HCT116 (cell line): ENCODE measurements at regions not wholly inside any gene's neighbourhood (a gene's known extent, or its start where the extent isn't known, plus 50 kb on each side); places are given as distances from the start of the nearest gene placed in this dataset.

ENCODE experiments used
- ATAC-seq: fragments of 200-7000 bp; cut with Tn5 transposase; 2 replicates; pipeline ENCODE4 v1.9.1; 2020; ENCODE audit warnings: mild to moderate bottlenecking, moderate library complexity
- BruUV-seq: library from RNA; stranded (reverse); fragments of 400-500 nt; replicated peaks from 2 replicates; lab custom pipeline; 2021; lab: Mats Ljungman, UMichigan
- CTCF ChIA-PET: fragments of 300-600 bp; sonication (Branson Sonifier 250); formaldehyde crosslinking; loops from one replicate; lab custom pipeline; 2021; ENCODE audit warnings: antibody characterized with exemption; lab: Charles Lee
- POLR2A ChIA-PET: fragments of 300-600, 350-600 bp; sonication (Branson Sonifier 250); formaldehyde crosslinking; loops from one replicate; lab custom pipeline; 2021; ENCODE audit warnings: antibody characterized with exemption; lab: Charles Lee
- RAD21 ChIA-PET, 2 experiments: fragments of 300-600 bp; sonication (Branson Sonifier 250); formaldehyde crosslinking; loops; one replicate each; lab custom pipeline; 2023; ENCODE audit warnings: low total read pairs in 2 of 2; ENCODE audit not compliant: uncharacterized antibody in 2 of 2, unreplicated experiment in 2 of 2, low non-redundant PET in 1 of 2; lab: Charles Lee
- DNase-seq: peaks from one replicate; pipeline ENCODE4 v3.0.0-alpha.2; 2010; ENCODE audit warnings: low read depth, low spot score
- H2AFZ ChIP-seq: fragments of 200-600 bp; shearing (Covaris generic), sonication (generic); 2 replicates; pipeline ENCODE4 v1.6.1; 2017; ENCODE audit warnings: low read depth, mixed run types, mixed read lengths, antibody characterized with exemption, low read length; ENCODE audit not compliant: poor library complexity, severe bottlenecking
- H3K27ac ChIP-seq: 2 replicates; pipeline ENCODE4 v1.5.1; 2012; ENCODE audit warnings: low read depth, low read length
- H3K27me3 ChIP-seq: fragments of 200-600 bp; sonication (generic); 2 replicates; pipeline ENCODE4 v1.6.1; 2016; ENCODE audit warnings: mixed run types, low read length, mixed read lengths; ENCODE audit not compliant: insufficient read depth
- H3K36me3 ChIP-seq, 2 experiments: fragments of 200-500 bp in 1 of 2; fragments of 200-600 bp in 1 of 2; sonication (Bioruptor generic) in 1 of 2; sonication (generic) in 1 of 2; 2 replicates each; pipeline versions ENCODE4 v1.5.1 to v1.6.1; 2014 to 2016; ENCODE audit warnings: low read length in 2 of 2, inconsistent platforms in 1 of 2, mixed read lengths in 1 of 2, mixed run types in 1 of 2; ENCODE audit not compliant: insufficient read depth in 2 of 2, control insufficient read depth in 1 of 2
- H3K4me1 ChIP-seq, 2 experiments: fragments of 200-600 bp in 1 of 2; sonication (generic) in 1 of 2; 2 replicates each; pipeline versions ENCODE4 v1.5.1 to v1.6.1; 2012 to 2017; ENCODE audit warnings: low read length in 2 of 2, inconsistent platforms in 1 of 2, mild to moderate bottlenecking in 1 of 2, mixed read lengths in 1 of 2, mixed run types in 1 of 2, moderate library complexity in 1 of 2; ENCODE audit not compliant: insufficient read depth in 2 of 2, control insufficient read depth in 1 of 2
- H3K4me2 ChIP-seq: fragments of 200-600 bp; sonication (generic); 2 replicates; pipeline ENCODE4 v1.6.1; 2017; ENCODE audit warnings: mixed run types, low read length, mixed read lengths
- H3K4me3 ChIP-seq, 2 experiments: fragments of 200-600 bp in 1 of 2; sonication (generic) in 1 of 2; replicated peaks in 1 of 2; 2 replicates each; pipeline ENCODE4 v1.5.1; 2011 to 2016; ENCODE audit warnings: low read length in 2 of 2, control low read depth in 1 of 2, low read depth in 1 of 2, mild to moderate bottlenecking in 1 of 2, mixed read lengths in 1 of 2, mixed run types in 1 of 2
- H3K79me2 ChIP-seq: fragments of 200-600 bp; sonication (generic); 2 replicates; pipeline ENCODE4 v1.6.1; 2017; ENCODE audit warnings: mild to moderate bottlenecking, mixed run types, low read length, moderate library complexity, mixed read lengths; ENCODE audit not compliant: insufficient read depth
- H3K9ac ChIP-seq: fragments of 200-600 bp; sonication (generic); 2 replicates; pipeline ENCODE4 v1.6.1; 2016; ENCODE audit warnings: low read length, mixed read lengths
- H3K9me2 ChIP-seq: fragments of 200-600 bp; sonication (generic), shearing (Covaris generic); 2 replicates; pipeline ENCODE4 v1.6.1; 2017; ENCODE audit warnings: mixed run types, mild to moderate bottlenecking, moderate library complexity; ENCODE audit not compliant: insufficient read depth
- H3K9me3 ChIP-seq, 2 experiments: fragments of 200-500 bp in 1 of 2; fragments of 200-600 bp in 1 of 2; sonication (Bioruptor generic) in 1 of 2; sonication (generic) in 1 of 2; 2 replicates each; pipeline ENCODE4 v1.6.1; 2014 to 2017; ENCODE audit warnings: low read length in 2 of 2, mixed read lengths in 2 of 2, inconsistent platforms in 1 of 2, low read depth in 1 of 2, mild to moderate bottlenecking in 1 of 2, mixed run types in 1 of 2, moderate library complexity in 1 of 2; ENCODE audit not compliant: control insufficient read depth in 1 of 2, insufficient read depth in 1 of 2
- H4K20me1 ChIP-seq: fragments of 200-600 bp; sonication (generic), shearing (Covaris generic); 2 replicates; pipeline ENCODE4 v1.6.1; 2017; ENCODE audit warnings: mixed run types, mild to moderate bottlenecking, moderate library complexity; ENCODE audit not compliant: insufficient read depth
- ATF3 ChIP-seq: IDR thresholded peaks from 2 replicates; pipeline ENCODE4 v1.6.1; 2012
- CBX3 ChIP-seq: IDR thresholded peaks from 2 replicates; pipeline ENCODE4 v1.6.1; 2012; ENCODE audit warnings: low read depth
- FOSL1 ChIP-seq: IDR thresholded peaks from 2 replicates; pipeline ENCODE4 v1.6.1; 2012; ENCODE audit warnings: low read depth
- POLR2AphosphoS5 ChIP-seq: IDR thresholded peaks from 2 replicates; pipeline ENCODE4 v1.6.1; 2011; ENCODE audit warnings: mild to moderate bottlenecking, low read depth, low read length, moderate library complexity
- SIN3A ChIP-seq: IDR thresholded peaks from 2 replicates; pipeline ENCODE4 v1.6.1; 2012; ENCODE audit warnings: low read depth
- SP1 ChIP-seq: IDR thresholded peaks from 2 replicates; pipeline ENCODE4 v1.6.1; 2012; ENCODE audit warnings: low read depth
- SRF ChIP-seq: IDR thresholded peaks from 2 replicates; pipeline ENCODE4 v1.6.1; 2012; ENCODE audit warnings: low read depth
- TCF7L2 ChIP-seq: IDR thresholded peaks from 2 replicates; pipeline ENCODE4 v1.7.0; 2011; ENCODE audit warnings: borderline replicate concordance, inconsistent platforms; ENCODE audit not compliant: insufficient read depth, insufficient read length; ENCODE audit errors: extremely low read depth
- YY1 ChIP-seq: IDR thresholded peaks from 2 replicates; pipeline ENCODE4 v1.6.1; 2011; ENCODE audit warnings: low read length, low read depth, moderate library complexity, mild to moderate bottlenecking; ENCODE audit not compliant: insufficient replicate concordance; ENCODE audit errors: extremely low read depth
- ZFX ChIP-seq: fragments of 450-650 bp; IDR thresholded peaks from 2 replicates; pipeline ENCODE4 v1.6.1; 2017
- intact Hi-C: fragments of 100-400 bp; cut with micrococcal nuclease; formaldehyde crosslinking; loops from 2 replicates; pipeline ENCODE4 v1.10.0; 2022
- TF ChIP-seq, protein P1 (sequence below), 3 experiments: fragments of 200-600 bp in 1 of 3; sonication (generic) in 1 of 3; IDR thresholded peaks in 2 of 3; conservative IDR thresholded peaks in 1 of 3; 2 replicates each; pipeline ENCODE4 v1.5.1; 2012 to 2017; ENCODE audit warnings: low read depth in 2 of 3, low read length in 2 of 3, antibody characterized with exemption in 1 of 3, borderline replicate concordance in 1 of 3, control low read depth in 1 of 3, mild to moderate bottlenecking in 1 of 3, mixed read lengths in 1 of 3, mixed run types in 1 of 3, moderate library complexity in 1 of 3; ENCODE audit not compliant: insufficient read depth in 1 of 3

DNA sequence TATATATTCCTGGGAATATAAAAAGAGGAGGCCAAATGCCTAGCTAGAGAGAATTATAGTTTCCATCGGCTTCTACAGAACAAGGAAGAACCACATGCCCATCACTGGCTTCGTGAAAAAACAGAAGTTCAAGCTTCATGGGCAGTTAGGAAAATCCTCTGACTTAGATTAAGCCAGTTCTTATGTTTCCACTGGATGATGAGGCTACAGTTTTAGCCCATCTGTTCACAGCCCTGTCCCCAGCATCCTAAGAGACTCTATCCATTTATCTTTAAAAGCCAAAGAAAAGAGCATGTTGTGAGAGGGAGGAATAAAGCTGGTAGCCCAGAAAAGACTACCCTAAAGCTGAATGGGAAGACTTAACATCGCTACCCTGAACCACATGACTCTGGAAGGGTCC is 285.5 kb upstream of the WWC1 start:
- Histone ChIP-seq H3K36me3 (no peaks in the 10 kb centered on the region), H3K4me1 (no peaks in the 10 kb centered on the region), H2AFZ (no peak overlapping the region), H3K4me3 (no peak overlapping the region), H3K79me2 (no peaks in the 10 kb centered on the region), H3K9me2 (no peaks in the 10 kb centered on the region), H3K27ac (no peak overlapping the region), H3K4me2 (no peak overlapping the region), H4K20me1 (no peaks in the 10 kb centered on the region), H3K27me3 (peaks cover 31% of the 10 kb centered on the region), H3K9ac (no peak overlapping the region), H3K9me3 (no peaks in the 10 kb centered on the region)
- ATAC-seq (no peak), DNase-seq (no peak)
- TF ChIP-seq CBX3: no peak
- no peak for TF ChIP-seq ZFX
- no peak for TF ChIP-seq SP1
- no peak for TF ChIP-seq TCF7L2
- no peak for TF ChIP-seq SRF
- no peak for TF ChIP-seq SIN3A
- TF ChIP-seq POLR2AphosphoS5: no peak
- no peak for TF ChIP-seq FOSL1
- TF ChIP-seq, protein P1, sequence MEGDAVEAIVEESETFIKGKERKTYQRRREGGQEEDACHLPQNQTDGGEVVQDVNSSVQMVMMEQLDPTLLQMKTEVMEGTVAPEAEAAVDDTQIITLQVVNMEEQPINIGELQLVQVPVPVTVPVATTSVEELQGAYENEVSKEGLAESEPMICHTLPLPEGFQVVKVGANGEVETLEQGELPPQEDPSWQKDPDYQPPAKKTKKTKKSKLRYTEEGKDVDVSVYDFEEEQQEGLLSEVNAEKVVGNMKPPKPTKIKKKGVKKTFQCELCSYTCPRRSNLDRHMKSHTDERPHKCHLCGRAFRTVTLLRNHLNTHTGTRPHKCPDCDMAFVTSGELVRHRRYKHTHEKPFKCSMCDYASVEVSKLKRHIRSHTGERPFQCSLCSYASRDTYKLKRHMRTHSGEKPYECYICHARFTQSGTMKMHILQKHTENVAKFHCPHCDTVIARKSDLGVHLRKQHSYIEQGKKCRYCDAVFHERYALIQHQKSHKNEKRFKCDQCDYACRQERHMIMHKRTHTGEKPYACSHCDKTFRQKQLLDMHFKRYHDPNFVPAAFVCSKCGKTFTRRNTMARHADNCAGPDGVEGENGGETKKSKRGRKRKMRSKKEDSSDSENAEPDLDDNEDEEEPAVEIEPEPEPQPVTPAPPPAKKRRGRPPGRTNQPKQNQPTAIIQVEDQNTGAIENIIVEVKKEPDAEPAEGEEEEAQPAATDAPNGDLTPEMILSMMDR (IDR thresholded peaks at IDR 0.05 in 2 of 3, conservative IDR thresholded peaks at IDR 0.05 in 1 of 3; ENCODE audit: borderline replicate concordance in 1 of 3, insufficient read depth in 1 of 3, low read depth in 2 of 3, low read length in 2 of 3): no peak
- no peak for TF ChIP-seq YY1
- TF ChIP-seq ATF3: no peak
- intact Hi-C loops: no loop called here
- POLR2A ChIA-PET: no interaction called here
- CTCF ChIA-PET: no interaction called here
- RAD21 ChIA-PET: no interaction called here
- no TSS peak for BruUV-seq
